Stimulated activated naive CD4-positive, alpha-beta T cell (primary cell): ENCODE measurements at regions not wholly inside any gene's neighbourhood (a gene's known extent, or its start where the extent isn't known, plus 50 kb on each side); places are given as distances from the start of the nearest gene placed in this dataset.

ENCODE experiments used
- DNase-seq, 6 experiments: peaks; one replicate each; lab custom pipeline; 2025; lab: John Stamatoyannopoulos, UW

DNA sequence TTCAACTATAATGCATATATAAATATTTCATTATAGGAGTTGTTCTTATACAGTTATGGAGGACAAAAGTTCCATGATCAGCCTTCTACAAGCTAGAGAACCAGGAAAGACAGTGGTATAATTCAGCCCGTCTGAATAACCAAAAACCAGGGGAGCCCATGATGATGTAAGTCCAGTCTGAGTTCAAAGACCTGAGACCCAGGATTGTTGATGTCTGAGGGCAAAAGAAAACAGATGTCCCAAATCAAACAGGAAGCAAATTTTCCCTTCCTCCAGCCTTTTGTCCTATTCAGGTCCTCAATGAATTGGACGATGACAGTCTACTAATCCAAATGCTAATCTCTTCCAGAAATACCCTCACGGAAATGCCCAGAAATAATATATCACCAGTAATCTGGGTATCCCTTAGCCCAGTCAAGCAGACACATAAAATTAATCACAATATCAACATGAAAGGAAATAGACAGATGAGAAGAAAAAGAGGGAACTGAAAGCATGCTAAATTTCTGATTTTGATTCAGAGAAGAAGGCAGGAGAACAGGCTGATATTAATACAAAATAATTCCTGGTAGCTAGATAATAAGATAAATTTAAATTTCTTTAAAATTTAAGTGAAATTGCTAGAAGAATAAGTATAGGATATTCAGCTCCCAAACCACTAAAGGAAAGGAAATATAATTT is 255.6 kb upstream of the CTAGE1 start:
- DNase-seq = no peak

DNA sequence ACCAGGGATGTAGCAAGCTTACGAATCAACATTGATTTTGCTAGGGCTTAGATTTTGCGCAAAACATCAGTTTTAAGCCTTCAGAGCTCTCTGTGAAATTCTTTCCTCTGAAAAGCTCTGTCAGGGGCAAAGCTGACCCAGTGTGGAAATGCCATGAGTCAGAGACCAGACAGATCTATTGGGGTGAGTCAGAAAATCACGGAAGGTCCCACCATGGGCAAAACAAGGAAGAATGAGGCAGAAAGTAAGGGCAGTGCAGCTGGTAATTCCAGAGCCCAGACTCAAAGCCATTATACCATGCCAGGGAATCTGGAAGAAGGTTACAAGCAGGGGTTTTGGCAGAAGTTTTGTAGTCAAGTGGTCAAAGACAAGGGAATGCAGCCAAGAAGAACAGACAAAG is 256.6 kb upstream of the CTAGE1 start:
- DNase-seq = no peak

GRCh38 chr18:22675006-22675405 is 257.3 kb upstream of the CTAGE1 start:
- no peak for DNase-seq

DNA sequence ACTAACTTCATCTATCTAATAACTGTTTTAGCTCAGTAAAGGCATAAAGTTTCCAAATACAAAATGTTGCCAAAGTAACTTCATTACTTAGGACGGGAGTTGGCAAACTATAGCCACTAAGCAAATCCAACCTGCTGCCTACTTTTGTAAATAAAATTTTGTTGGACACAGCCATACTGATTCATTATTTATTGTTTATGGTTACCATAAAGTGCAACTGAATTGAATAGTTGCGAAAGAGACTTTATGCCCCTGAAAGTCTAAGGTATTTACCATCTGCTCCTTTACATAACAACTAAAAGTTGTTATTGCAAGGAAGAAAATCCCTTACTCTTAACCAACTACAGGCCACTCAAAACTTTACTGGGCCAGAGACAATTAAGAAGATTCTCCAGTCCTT is 256.7 kb upstream of the RBBP8 start:
- DNase-seq = no peak

DNA sequence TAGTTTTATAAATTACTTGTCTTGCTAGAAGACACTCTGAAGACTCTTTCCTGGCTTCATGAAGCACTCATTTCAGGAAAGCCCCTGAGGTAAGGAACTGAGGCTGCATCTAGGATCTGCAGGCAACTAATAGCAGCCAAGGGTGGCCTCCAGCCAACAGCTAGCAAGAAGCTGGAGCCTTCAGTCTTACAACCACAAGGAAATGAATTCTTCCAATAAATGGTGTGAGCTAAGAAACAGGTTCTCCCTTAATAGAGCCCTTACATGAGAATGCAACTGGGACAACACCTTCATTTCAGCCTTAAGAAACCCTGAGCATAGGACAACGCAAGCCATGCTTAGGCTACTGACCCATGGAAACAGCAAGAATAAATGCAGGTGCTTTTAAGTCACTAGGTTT is 254.6 kb upstream of the RBBP8 start:
- DNase-seq = no peak

DNA sequence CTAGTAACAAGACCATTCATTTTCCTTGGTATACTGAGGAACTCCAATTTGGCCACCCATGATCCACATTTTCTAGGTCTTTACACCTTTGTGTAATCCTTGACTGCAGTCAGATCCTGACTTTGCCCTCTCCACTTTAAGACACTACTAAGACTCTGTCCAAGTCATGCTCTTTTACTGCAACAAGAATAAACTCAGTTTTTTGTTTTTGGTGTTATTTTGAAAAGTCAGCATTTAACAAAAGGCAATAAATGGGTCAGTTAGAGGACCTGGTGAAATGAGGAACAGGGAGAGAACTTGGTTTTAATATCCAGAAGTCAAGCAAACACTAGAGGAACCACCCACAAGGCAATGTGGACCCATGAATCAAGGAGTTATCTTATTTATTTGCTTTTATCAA is 252.2 kb upstream of the RBBP8 start:
- DNase-seq = no peak

DNA sequence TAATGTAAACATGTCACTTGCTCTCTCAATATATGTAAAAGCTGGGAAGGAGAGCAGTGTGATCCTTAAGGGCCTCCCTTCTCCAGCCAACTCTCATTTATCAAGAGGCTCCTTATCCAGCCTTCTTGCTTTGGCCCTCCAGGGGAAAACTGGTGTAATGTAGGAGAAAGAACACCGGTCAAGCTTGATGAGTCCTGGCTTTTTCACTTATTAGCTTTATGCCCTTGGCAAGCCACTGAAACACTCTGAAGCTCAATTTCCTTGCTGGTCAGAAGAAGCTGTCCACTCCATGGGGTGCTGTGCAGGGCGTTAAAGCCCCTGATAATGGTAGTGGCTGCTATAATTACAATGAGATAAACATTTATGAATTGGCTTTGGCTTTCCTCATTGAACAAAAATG is 251.2 kb upstream of the RBBP8 start:
- no peak for DNase-seq

- DNase-seq = no peak
Measured at GRCh38 chr18:22682720-22683119, 250.4 kb upstream of the RBBP8 start.

- DNase-seq = no peak
Measured at GRCh38 chr18:22683196-22683676, 249.9 kb upstream of the RBBP8 start.

GRCh38 chr18:22683786-22684185 is 249.3 kb upstream of the RBBP8 start:
- no peak for DNase-seq

GRCh38 chr18:22684268-22684667 is 248.9 kb upstream of the RBBP8 start:
- no peak for DNase-seq

- no peak for DNase-seq
Measured at GRCh38 chr18:22685788-22686187, 247.3 kb upstream of the RBBP8 start.

GRCh38 chr18:22687892-22688680 is 245.0 kb upstream of the RBBP8 start:
- no peak for DNase-seq

DNA sequence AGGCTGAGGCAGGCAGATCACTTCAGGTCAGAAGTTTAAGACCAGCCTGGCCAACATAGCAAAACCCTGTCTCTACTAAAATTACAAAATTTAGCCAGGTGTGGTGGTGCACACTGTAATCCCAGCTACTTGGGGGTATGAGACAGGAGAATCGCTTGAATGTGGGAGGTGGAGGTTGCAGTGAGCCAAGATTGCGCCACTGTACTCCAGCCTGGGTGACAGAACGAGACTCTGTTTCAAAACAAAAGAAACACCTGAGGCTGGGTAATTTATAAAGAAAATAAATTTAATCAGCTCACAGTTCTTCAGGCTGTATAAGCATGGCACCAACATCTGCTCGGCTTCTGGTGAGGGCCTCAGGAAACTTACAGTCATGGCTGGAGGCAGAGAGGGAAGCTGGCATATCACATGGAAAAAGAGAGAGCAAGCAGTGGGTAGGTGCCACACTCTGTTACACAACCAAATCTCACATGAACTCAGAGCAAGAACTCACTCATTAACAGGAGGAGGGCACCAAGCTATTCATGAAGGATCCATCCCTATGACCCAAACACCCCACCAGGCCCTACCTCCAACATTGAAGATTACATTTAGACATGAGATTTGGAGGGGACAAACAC is 244.1 kb upstream of the RBBP8 start:
- DNase-seq = no peak

GRCh38 chr18:22689712-22690111 is 243.4 kb upstream of the RBBP8 start:
- no peak for DNase-seq

GRCh38 chr18:22690556-22690955 is 242.6 kb upstream of the RBBP8 start:
- DNase-seq = no peak

- no peak for DNase-seq
Measured at GRCh38 chr18:22691946-22692710, 241.0 kb upstream of the RBBP8 start.

DNA sequence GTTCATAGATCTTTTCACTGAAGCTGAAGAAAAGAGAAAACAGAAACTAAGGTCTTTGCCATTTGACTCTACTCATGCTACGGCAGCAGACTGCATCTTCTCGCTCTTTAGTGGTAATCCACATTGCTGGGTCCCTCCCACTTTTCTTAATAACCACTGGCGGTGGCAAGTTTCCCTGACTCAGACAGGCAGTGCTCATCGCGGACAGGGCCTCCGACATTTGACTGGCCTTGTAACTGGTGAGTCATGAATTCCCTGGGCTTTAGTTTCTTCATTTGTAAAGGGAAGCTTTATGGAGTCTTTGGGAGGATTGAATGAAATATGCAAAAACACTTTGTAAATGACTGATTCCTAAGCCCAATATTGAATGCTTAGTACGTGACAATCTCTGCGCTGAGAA is 238.2 kb upstream of the RBBP8 start:
- no peak for DNase-seq

- DNase-seq = no peak
Measured at GRCh38 chr18:22695674-22696073, 237.5 kb upstream of the RBBP8 start.

DNA sequence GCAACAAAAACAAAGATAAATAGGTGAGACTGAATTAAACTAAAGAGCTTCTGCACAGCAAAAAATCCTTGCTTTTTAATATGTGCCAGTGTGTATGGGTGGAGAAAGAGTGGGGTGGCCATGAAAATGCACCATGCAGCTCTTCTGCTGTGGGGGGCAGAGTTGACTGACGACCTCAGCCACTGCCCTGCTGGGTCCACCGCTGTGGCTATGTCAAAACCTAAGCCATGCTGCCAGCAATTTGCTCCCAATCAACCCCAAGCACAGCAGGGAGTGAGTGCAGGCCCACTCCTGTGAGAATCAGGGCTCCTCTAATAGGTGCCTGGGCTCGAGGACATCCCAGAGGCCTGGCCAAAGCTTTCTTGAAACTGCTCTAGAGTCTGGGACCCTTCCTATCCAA is 235.6 kb upstream of the RBBP8 start:
- no peak for DNase-seq

GRCh38 chr18:22698711-22699110 is 234.4 kb upstream of the RBBP8 start:
- no peak for DNase-seq

- no peak for DNase-seq
Measured at GRCh38 chr18:22699629-22700028, 233.5 kb upstream of the RBBP8 start.
